ENCODE measurements at regions not wholly inside any gene's neighbourhood (a gene's known extent, or its start where the extent isn't known, plus 50 kb on each side); places are given as distances from the start of the nearest gene placed in this dataset.

DNA sequence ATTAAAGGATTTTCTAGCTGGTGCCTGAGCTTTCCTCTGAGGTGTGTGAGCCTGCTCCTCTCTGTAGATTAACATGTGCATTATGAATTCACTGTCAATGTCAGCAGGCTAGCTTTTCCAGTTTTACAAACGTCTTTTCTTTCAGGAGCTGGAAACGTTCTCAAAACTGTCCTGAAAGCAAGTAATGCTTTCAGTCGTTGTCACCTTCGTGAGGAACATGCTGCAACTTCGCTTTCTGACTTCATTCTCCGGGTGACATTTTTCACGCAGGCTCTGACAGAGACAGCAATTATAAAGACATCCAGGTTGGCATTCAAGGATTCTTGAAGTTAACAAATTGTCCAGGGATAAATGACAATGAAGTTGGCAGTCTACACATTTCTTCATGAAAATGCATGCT, 671.5 kb downstream of the DHX35 start:
- DNase-seq (ENCODE audit: low spot score), result no peak

GRCh38 chr20:39632757-39633156, 670.6 kb downstream of the DHX35 start:
- no peak for DNase-seq (ENCODE audit: low spot score)

- no peak for DNase-seq (ENCODE audit: low spot score)
These were observed 670.0 kb downstream of the DHX35 start for GRCh38 chr20:39632176-39632575.

DNA sequence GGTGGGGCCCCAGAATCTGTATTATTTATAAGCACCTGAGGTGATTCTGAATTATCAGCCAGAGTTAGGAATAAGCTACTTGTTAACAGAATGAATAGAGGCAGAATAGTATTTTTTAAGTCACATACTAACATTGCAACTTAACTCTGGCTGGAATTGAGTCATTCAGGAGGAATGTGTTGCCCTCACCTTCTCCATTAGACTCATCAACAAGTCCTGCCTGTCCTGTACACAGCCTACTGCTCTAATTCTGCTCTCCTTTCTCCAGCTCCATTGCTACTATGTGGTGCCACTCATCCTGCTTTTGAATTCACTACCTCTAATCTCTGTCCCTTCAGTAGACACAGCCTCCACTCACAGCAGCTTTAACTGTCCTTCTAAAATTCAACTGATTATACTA, 669.4 kb downstream of the DHX35 start:
- DNase-seq (ENCODE audit: low spot score), result no peak

GRCh38 chr20:39630215-39630908, 668.2 kb downstream of the DHX35 start:
- no peak for DNase-seq (ENCODE audit: low spot score)

GRCh38 chr20:39627765-39628164, 665.6 kb downstream of the DHX35 start:
- no peak for DNase-seq (ENCODE audit: low spot score)

GRCh38 chr20:39624316-39624715, 662.2 kb downstream of the DHX35 start:
- no peak for DNase-seq (ENCODE audit: low spot score)

DNA sequence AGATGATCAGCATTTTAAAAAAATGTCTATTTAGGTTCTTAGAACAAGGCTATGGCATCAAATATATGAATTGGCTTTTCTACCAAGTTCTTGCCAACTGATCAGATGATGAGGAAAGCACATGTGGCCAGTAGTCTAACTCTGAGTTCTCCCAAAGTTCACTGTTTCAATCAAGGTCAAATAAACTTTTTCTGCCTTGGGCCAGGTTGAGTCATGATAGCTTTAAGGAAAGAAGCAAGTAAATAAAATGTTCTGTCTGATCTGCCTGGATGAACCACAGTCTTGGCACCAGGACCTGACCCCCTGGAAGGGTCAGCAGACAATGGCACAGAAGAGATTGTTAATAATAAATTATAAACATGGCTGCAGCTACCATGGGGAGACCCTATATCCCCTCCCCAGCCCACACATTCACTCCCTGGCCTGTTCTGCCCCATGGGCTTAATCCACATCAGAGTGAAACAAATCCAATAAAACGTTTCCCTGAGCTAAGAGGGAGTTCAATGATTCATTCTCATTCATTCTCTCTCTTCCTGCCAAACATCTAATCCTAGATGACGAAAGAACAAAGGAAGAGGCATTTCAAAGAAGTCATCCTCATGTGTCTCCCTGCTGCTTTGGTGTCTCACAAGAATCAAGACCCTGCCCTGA, 661.6 kb downstream of the DHX35 start:
- DNase-seq (ENCODE audit: low spot score), result no peak

- DNase-seq (ENCODE audit: low spot score), result no peak
These were observed 657.2 kb downstream of the DHX35 start for GRCh38 chr20:39619271-39619785.

DNA sequence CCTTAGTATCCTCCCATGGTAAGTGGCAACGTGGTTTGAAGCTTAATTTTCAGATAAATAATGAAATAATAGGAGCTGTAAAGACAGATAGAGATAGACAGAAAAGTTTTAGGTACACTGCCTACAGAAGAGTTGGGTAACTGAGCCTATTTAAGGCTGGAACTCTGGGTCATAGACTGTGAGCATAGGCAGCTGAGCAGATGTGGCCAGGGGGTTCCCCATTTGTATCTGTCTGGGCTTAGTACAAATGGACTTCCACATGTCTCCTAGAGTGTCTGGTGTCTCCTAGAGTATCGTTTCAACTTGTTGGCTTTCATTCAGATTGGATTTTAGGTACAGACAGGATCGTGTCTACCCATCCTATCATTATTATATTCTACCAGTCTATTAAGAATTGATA, 649.8 kb downstream of the DHX35 start:
- no peak for DNase-seq (ENCODE audit: low spot score)

- DNase-seq (ENCODE audit: low spot score), result no peak
These were observed 645.0 kb downstream of the DHX35 start for GRCh38 chr20:39607141-39607540.

DNA sequence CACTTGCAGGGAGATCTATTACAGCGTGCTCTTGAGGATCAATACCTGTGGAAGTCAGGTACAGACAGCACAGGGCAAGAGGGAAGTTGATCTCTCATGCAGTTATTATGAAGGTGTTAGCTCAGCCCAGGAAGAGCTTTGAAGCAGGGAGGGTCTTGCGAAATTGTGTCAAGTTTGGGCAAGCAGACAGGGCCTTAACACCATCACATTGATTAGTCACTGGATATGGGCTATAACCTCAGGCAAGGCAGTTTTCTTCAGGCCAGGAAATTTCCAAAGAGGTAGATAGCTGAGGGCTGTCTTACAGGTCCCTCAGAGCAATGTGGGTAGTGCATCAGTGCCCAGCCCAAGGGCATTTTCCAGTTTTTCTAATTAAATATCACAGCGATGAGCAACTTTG, 643.8 kb downstream of the DHX35 start:
- DNase-seq (ENCODE audit: low spot score), result no peak

DNA sequence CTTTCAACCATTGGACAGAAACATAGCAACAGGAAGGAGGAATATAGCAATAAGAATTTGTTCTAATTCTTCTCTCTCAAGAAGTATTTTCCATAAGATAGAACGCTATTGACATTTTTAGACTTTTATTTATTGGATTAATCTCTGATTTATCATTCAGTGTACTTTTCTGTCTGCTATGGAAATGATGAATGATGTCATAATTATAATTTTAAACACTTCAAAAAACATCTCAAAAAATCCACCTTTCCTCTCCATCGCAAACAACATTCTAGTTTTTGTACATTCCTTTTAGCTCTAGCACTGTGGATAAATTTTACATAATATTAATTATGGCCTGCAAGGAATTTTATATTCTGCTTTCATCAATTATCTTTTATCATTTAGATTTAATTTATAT, 643.2 kb downstream of the DHX35 start:
- DNase-seq (ENCODE audit: low spot score), result no peak

DNA sequence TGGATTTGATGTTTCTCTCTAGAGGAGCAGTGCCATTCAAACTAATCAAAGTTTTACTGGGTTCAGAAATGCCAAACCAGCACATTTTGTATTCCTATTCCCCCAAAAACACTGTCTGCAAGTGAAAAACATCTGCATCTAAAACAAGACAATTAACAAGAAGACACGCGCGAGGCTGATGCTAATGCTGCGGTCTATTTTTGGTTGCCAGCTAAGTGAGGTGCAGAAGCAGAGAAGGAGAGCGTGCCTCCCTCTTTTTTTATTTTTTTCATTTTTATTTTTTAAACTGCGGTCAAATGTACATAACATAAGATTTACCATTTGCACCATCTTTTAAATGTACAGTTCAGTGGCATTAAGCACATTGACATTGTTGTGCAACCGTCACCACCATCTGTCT, 641.1 kb downstream of the DHX35 start:
- no peak for DNase-seq (ENCODE audit: low spot score)

GRCh38 chr20:39602649-39603048, 640.5 kb downstream of the DHX35 start:
- no peak for DNase-seq (ENCODE audit: low spot score)

DNA sequence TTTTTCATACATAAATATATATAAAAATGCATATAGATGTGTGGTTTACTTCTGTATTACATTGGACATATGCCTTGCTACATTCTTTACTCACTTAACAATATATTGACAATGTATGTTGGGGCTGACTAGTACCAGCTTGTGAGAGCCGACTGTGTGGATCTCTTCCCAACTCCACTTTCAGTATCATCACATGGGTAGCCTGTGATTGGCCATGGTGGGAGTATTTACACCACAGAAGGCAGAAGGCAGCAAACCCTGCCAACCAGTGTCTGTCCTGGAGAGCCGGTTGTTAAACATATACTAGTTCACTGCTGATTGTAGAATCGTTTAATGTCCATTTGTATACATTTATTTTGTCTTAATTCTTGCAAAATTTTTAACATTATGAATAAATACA, 638.7 kb downstream of the DHX35 start:
- DNase-seq (ENCODE audit: low spot score), result no peak

DNA sequence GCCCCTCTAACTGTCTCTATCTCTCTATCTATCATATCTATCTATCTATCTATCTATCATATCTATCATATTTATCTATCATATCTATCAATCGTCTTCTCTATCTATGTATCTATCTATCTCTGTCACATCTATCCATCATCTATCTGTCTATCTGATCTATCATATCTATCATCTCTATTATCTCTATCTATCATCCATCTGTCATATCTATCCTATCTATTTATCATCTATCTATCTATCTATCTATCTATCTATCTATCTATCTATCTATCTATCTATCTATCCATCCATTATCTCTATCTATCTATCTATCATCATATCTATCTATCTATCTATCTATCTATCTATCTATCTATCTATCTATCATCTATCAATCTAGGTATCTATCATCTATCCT, 638.0 kb downstream of the DHX35 start:
- DNase-seq (ENCODE audit: low spot score), result no peak

DNA sequence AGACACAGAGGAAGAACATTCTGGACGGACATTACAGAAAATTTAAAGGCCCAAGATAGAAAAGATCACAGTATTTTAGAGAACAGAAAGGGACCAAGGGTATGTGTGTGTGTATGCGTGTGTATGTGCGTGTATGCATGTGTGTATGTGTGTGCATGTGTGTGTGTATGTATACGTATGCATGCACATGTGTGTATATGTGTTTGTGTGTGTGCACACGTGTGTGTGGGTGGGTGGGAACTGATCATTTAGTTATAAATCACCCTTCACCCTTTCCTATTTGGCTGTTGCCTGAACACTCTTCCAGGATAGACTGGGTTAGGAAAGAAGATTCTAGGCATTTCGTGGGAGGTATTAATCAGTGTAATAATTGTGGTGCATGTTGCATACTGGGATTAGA, 634.4 kb downstream of the DHX35 start:
- no peak for DNase-seq (ENCODE audit: low spot score)

DNA sequence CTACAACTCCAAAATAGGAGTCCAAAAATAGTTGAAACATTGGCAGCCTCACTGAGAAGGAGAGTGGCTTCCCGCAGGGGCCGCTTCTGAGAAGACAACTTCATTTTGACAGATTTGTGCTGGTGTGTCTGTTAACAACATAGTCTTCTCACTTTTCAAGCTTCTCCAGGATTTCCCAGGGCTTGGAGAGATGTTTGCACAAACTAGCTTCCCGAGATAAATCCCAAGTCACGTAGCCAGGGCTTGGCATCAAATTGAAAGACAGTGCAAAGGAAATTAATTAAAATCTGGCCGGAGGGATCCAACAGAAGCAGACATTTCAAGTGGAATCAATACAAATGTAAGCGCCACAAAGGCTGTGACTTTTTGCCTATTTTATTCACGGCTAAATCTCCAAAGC, 630.2 kb downstream of the DHX35 start:
- no peak for DNase-seq (ENCODE audit: low spot score)

- no peak for DNase-seq (ENCODE audit: low spot score)
These were observed 626.1 kb downstream of the DHX35 start for GRCh38 chr20:39588148-39588757.

DNA sequence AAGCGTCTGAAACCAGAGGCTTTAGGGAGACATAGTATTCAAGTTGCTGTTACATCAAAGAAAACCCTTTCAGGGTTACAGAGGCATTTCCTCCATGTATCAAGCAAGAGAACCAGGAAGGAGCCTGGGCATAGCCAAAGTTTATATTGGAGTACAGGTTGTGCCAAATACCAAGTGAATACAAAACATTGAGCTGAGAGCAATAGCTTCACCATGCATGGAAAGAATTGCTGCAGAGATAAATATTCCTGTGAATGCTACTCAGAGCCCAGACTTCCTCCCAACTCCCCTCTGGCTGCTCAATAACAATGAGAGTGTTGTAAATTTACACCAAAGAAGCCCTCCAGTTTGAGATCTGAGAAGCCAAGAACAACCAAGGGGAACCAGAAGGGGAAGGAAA, 618.9 kb downstream of the DHX35 start:
- DNase-seq (ENCODE audit: low spot score), result no peak

GRCh38 chr20:39576771-39577170, 614.6 kb downstream of the DHX35 start:
- no peak for DNase-seq (ENCODE audit: low spot score)

- no peak for DNase-seq (ENCODE audit: low spot score)
These were observed 611.9 kb downstream of the DHX35 start for GRCh38 chr20:39574061-39574460.

Measured in putamen (tissue), 1 donor.